Hematopoietic multipotent progenitor cell treated with erythropoietin and hydrocortisone succinate and interleukin-3 and kit ligand, for 15 days (in vitro differentiated cells): ENCODE measurements at regions not wholly inside any gene's neighbourhood (a gene's known extent, or its start where the extent isn't known, plus 50 kb on each side); places are given as distances from the start of the nearest gene placed in this dataset.
"Not testable (repeated sequence)": the region's sequence is repeated elsewhere in the genome, so short reads cannot be mapped to it uniquely, and the experiment has no call there.

Experiments used
- DNase-seq: peaks from one replicate; pipeline ENCODE4 v3.0.0-alpha.2; 2015; ENCODE audit warnings: low spot score

- not testable (repeated sequence) for DNase-seq
Measured at GRCh38 chr20:53721445-53721963, 127.9 kb upstream of the ZNF217 start.

GRCh38 chr20:53719171-53719803, 125.6 kb upstream of the ZNF217 start:
- not testable (repeated sequence) for DNase-seq

GRCh38 chr20:53718142-53719021, 124.7 kb upstream of the ZNF217 start:
- no peak for DNase-seq

GRCh38 chr20:53716395-53716794, 122.8 kb upstream of the ZNF217 start:
- no peak for DNase-seq

- no peak for DNase-seq
Measured at GRCh38 chr20:53714524-53714923, 120.9 kb upstream of the ZNF217 start.

GRCh38 chr20:53713328-53714056, 119.9 kb upstream of the ZNF217 start:
- no peak for DNase-seq

- no peak for DNase-seq
Measured at GRCh38 chr20:53712212-53712977, 118.8 kb upstream of the ZNF217 start.

GRCh38 chr20:53711333-53712211, 117.9 kb upstream of the ZNF217 start:
- no peak for DNase-seq

- no peak for DNase-seq
Measured at GRCh38 chr20:53708129-53708968, 114.7 kb upstream of the ZNF217 start.

GRCh38 chr20:53707371-53708055, 113.9 kb upstream of the ZNF217 start:
- DNase-seq, result no peak

- DNase-seq, result no peak
Measured at GRCh38 chr20:53706466-53707370, 113.1 kb upstream of the ZNF217 start.

- no peak for DNase-seq
Measured at GRCh38 chr20:53706008-53706465, 112.4 kb upstream of the ZNF217 start.

GRCh38 chr20:53702617-53703016, 109.0 kb upstream of the ZNF217 start:
- DNase-seq, result no peak

- no peak for DNase-seq
Measured at GRCh38 chr20:53699906-53700305, 106.3 kb upstream of the ZNF217 start.

GRCh38 chr20:53699085-53699674, 105.5 kb upstream of the ZNF217 start:
- DNase-seq, result no peak

- no peak for DNase-seq
Measured at GRCh38 chr20:53698371-53698978, 104.8 kb upstream of the ZNF217 start.
